Erythroblast (primary cell): ENCODE measurements at regions not wholly inside any gene's neighbourhood (a gene's known extent, or its start where the extent isn't known, plus 50 kb on each side); places are given as distances from the start of the nearest gene placed in this dataset.

ENCODE experiments used
- GATA1 ChIP-seq: IDR thresholded peaks from 2 replicates; pipeline ENCODE4 v1.6.1; 2011; ENCODE audit warnings: low read depth, mild to moderate bottlenecking, control low read depth, low read length, moderate library complexity
- POLR2A ChIP-seq: IDR thresholded peaks from 2 replicates; pipeline ENCODE4 v1.6.1; 2011; ENCODE audit warnings: mild to moderate bottlenecking, low read length

DNA sequence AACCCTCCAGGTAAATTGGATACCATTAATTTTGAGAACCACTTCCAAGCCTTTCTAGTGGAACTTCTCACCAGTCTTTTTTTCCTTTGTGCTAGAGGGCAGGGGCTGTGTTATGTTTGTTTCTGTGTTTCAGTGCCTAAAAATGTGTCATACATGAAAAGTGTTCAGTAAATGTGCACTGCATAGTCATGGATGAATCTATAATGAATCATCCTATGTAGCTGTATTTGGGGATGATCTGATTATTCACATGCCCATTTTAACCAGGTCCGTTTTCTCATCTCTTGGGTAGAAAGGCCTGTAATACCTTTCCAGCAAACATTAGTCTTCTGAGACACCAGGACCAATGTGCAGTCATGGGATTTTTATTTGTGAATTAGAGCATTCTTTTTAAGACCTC, 583.0 kb upstream of the GOLIM4 start:
- TF ChIP-seq POLR2A (no peak), GATA1 (no peak)
